DOHH2 (cell line): ENCODE measurements at regions not wholly inside any gene's neighbourhood (a gene's known extent, or its start where the extent isn't known, plus 50 kb on each side); places are given as distances from the start of the nearest gene placed in this dataset.

Experiments
- EZH2phosphoT487 ChIP-seq: fragments of 200-600 bp; sonication (generic); IDR thresholded peaks from 2 replicates; pipeline ENCODE4 v1.6.1; 2017; ENCODE audit warnings: borderline replicate concordance, mild to moderate bottlenecking, antibody characterized with exemption, low read length, moderate library complexity, mixed read lengths
- TF ChIP-seq, protein P1 (sequence below): fragments of 200-600 bp; sonication (generic); IDR thresholded peaks from one replicate; pipeline ENCODE4 v1.5.1; 2014; ENCODE audit warnings: antibody characterized with exemption, mild to moderate bottlenecking, low read depth, low read length; ENCODE audit not compliant: poor library complexity, severe bottlenecking

DNA sequence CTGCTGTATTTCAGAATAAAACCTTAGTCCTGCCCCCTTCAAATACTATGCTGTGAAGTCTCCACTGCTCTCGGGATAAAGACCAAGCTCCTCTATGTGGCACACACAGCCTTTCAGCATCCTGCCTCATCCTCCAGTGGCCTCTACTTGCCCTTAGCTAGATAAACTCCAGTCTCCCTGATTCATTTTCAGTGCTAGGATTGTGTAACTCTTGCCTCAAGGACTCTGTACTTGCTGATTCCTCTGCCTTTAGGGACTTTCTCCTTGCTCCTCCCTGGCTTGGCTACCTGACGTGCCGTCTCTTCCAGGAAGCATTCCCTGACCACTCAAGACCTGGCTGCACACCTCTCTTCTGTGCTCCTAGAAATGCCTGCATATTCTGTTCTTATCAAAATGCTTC lies 416.7 kb downstream of the MTX2 start:
- TF ChIP-seq, protein P1, sequence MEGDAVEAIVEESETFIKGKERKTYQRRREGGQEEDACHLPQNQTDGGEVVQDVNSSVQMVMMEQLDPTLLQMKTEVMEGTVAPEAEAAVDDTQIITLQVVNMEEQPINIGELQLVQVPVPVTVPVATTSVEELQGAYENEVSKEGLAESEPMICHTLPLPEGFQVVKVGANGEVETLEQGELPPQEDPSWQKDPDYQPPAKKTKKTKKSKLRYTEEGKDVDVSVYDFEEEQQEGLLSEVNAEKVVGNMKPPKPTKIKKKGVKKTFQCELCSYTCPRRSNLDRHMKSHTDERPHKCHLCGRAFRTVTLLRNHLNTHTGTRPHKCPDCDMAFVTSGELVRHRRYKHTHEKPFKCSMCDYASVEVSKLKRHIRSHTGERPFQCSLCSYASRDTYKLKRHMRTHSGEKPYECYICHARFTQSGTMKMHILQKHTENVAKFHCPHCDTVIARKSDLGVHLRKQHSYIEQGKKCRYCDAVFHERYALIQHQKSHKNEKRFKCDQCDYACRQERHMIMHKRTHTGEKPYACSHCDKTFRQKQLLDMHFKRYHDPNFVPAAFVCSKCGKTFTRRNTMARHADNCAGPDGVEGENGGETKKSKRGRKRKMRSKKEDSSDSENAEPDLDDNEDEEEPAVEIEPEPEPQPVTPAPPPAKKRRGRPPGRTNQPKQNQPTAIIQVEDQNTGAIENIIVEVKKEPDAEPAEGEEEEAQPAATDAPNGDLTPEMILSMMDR: no peak
- TF ChIP-seq EZH2phosphoT487: no peak
